ENCODE measurements at regions not wholly inside any gene's neighbourhood (a gene's known extent, or its start where the extent isn't known, plus 50 kb on each side); places are given as distances from the start of the nearest gene placed in this dataset.

DNA sequence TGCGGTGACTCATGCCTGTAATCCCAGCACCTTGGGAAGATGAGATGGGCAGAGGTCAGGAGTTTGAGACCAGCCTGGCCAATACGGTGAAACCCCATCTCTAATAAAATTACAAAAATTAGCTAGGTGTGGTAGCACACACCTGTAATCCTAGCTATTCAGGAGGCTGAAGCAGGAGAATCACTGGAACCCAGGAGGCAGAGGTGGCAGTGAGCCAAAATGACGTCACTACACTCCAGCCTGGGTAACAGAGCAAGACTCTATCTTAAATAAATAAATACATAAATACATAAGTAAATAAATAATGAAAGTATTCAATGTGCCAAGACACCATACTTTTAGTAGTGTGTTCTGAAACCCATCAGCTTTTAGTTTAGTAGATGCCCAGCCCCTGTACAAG, 308.1 kb upstream of the FLRT2 start:
- DNase-seq = no peak

GRCh38 chr14:85222341-85222740, 307.6 kb upstream of the FLRT2 start:
- no peak for DNase-seq

DNA sequence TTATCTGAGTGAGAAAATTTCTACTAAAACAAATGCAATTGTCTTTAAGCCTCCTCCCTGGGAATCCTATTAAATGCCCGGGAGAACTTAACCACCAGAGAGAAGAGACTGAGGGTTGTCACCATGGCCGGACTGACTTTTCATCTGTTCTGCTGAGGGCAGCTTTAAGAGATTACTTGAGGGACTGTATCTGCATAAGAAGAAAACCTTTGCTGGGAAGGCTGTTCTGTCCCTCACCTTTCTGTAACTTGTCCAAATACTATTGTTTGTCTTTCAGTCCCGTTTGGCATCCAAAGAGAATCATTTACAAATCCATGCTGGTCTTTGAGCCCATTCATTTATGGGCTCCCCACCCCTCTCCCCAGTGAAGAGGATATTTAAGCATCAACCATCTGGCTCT, 306.3 kb upstream of the FLRT2 start:
- no peak for DNase-seq

GRCh38 chr14:85224241-85224640, 305.7 kb upstream of the FLRT2 start:
- DNase-seq = peak; percentile 78

GRCh38 chr14:85233756-85234155, 296.2 kb upstream of the FLRT2 start:
- DNase-seq = no peak

- DNase-seq = no peak
These were observed 295.6 kb upstream of the FLRT2 start for GRCh38 chr14:85234156-85235025.

DNA sequence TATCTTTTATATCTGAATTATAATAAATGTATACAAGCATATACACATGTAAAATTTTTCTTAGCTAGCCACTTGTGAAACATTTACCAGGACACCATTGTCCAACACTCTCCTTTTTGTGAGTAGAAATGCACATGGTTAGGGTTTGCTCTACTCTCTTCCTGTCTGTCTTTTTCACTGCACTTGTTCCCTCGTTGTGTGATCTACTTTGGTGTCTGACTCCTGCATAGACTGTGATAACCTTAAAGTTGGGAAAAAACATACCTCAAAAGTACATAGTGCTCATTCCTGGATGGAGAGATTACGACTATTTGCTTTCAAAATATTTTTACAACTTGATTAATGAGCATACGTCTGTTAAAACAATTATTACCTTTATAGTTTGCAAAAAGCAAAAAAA, 294.1 kb upstream of the FLRT2 start:
- no peak for DNase-seq

DNA sequence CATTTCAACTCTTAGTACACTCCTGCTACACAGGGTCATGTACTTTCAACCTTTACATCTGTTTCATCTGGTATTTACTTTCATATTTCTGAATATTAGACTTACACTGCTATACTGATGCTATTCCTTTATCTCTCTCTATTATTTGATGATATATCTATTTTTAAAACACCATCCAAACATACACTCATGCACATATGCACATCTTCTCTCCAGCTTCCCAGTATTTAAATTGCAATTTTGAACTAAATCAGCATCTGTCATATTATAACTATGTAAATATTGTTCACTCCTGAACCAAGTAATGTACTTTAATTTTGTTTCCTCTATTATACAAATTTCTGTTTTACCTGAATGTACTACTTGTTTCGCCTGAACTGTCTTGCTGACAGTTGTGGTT, 293.6 kb upstream of the FLRT2 start:
- no peak for DNase-seq

DNA sequence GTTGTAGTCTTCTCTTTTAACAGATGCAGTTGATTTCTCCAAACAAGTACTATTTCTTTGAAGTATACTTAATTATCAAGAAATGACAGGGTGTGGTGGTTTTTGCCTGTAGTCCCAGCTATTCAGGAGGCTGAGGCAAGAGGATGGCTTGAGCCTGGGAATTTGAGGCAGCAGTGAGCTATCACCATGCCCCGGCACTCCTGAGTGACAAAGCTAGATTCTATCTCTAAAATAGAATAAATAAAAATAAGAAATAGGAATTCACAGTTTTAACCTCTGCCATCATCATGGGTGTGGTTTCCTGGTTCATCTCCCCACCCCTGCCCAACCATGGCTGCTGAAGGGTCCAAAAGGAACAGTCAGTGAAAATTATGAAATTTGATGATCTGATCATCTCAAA, 290.2 kb upstream of the FLRT2 start:
- no peak for DNase-seq

DNA sequence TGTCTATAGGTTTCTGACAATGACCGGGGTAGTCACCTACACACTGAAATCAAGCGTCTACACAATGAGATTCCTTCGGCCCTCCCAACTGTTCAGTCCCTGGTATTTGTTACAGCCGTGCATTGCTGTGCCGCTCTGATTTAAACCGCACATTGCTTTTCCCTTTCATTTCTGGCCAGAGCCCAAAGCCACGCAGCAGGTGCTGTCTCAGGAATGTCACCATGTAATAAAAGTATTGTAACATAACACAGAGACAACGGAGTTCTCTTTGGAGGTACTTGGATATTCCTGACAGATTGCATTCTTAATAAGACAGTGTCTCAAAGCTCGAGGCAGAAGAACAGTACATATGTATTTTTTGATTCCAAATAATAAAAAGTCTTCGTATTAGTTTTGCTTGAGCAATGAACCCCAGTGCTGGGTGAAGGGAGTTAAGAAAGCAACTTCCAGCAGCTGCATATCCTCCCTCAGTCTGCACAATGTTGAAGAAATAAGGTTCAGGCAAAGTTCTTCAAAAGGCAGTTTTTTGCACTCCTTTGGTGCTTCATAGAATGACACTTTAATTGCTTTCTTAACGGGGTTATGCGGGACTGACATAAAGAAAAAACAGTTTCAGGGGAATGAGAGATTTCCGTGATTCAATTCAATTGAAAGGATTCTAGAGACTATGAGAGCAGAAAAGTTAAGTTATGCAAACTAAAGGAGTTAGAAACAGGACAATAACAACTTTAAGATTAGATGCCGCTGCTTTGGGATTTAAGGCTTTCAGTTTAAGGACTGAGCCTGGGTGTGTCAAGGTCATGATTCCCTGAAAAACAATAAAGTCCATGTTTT, 288.7 kb upstream of the FLRT2 start:
- peak; percentile 48 for DNase-seq

GRCh38 chr14:85242666-85243065, 287.3 kb upstream of the FLRT2 start:
- no peak for DNase-seq

- DNase-seq = no peak
These were observed 286.6 kb upstream of the FLRT2 start for GRCh38 chr14:85243321-85243720.

GRCh38 chr14:85247071-85247470, 282.9 kb upstream of the FLRT2 start:
- no peak for DNase-seq

DNA sequence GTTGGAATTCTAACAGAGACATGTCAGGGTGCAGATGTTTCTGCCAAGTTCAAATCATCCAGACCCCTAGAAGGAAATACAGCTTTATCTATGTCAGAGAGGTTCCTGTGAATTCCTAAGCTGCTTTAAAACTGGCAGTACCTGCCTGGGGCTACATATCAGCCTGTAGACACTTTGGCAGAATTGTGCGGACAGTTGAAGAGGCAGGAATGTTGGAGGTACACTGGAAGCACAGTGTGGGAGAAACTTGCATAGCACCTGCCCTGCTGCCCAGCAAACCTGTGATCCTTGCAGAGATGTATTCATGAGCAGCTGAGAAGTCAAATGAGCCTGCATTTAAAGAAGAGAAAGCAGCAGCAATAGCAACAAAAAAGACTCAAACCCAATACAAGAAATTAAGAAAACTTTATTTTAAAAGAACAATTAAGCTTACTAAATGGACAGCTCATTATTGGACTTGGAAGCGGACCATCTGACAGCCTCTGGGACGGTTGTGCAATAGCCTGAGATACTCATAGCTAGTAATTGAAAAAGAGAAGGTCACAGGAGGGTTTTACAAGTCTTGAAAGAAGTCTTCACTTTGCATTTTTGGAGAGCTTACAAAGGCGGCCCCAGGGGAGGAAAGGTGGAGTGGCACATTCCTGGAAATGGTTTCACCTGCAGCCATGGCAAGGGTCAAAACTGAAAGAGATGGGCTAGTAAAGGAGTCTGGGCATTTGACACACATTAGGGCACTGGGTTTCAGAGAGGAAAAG, 280.9 kb upstream of the FLRT2 start:
- no peak for DNase-seq

GRCh38 chr14:85250414-85251189, 279.3 kb upstream of the FLRT2 start:
- DNase-seq = no peak

DNA sequence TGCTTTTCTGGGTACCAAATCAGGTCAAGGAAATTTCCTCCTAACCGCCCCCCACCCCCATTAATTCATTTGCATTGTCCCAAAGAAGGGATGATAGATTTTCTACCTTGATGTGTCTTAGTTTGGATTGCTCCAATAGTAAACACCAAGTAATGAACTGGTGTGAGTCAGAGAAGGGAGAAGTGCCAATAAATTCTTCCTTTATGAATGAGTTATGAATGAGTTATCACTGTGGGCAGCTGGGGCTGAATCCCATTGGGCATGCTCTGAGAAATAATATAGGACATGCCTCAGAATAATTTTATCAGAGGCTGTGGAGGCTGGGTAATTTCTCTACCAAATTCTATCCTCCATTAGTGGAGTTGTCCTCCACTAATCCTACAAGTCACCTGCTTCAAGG, 277.9 kb upstream of the FLRT2 start:
- DNase-seq = no peak

- DNase-seq = no peak
These were observed 275.2 kb upstream of the FLRT2 start for GRCh38 chr14:85254711-85255110.

DNA sequence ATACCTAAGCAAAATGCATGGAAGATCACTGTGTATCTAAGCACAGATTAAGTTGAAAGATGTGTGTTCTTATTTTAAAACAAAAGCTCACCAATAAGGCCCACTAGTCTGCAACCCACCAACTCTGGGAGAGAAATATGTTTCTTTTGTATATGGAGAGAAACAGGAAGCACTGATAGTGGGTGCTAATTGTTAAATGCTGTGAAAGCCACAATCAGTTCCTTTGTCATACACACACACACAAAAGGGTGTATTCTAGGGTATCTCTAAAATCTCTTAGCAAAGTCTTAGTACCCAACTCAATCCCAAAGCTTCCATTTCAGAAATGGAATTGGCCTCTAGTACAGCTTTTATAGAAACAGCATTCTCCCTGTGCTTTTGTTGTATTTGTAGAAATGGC, 272.7 kb upstream of the FLRT2 start:
- no peak for DNase-seq

DNA sequence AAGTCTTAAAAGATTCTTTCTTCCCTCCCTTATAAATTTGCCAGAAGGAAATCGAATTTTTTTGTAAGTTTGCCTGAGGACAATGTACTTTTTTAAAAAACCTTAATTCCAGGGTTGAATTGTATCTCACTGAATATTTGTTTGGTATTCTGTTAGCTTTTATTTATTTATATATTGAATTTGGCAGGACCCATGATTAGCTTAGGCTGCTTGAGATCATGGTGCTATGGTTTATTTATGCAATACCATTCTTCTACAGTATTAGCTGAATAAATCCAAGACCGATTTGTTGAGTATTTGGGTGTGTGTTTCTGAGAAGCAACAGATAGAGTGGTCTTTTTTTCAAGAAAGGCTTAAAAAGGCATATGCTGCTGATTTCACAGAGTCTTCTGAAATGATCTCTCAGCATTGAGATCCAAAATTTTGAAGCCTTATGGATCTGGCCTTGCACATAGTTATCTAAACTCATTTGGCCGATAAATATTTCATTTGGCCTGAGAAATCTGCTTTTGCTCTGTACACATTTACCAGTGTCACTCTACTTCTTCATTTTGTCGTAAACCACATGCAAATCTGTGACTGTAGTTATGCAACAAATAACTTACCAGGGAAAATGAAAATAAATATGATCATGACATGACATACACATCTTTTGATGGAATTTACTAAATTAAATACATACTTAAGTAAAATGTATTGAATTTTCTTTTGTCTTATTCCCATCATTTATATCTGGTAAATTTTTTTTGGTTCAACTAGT, 265.8 kb upstream of the FLRT2 start:
- DNase-seq = no peak

GRCh38 chr14:85273099-85273677, 256.8 kb upstream of the FLRT2 start:
- DNase-seq = no peak

DNA sequence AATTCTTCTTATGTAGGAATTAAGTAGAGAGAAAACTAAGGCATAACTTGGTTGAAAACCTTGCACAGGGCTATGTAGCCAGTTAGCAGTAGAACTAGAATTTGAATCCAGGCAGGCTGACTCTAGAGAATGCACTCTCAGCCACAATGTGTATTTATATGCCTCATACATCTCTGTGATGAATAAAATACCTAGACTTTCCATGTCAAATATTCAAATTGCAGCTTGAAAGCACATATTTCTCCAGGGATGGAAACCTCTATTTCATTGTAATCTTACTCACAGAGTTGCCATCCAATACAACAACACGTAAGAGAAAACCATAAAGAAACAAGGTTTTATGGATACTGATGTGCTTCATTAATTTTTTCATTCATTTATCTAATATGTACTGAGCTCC, 256.0 kb upstream of the FLRT2 start:
- no peak for DNase-seq

All from renal pelvis (tissue), 1 donor.